Right hindlimb (tissue), 1 donor: ENCODE measurements at regions not wholly inside any gene's neighbourhood (a gene's known extent, or its start where the extent isn't known, plus 50 kb on each side); places are given as distances from the start of the nearest gene placed in this dataset.
A peak's percentile ranks its signal among the peaks of the same experiment; 100 is the strongest.

Source experiments
- DNase-seq: peaks from one replicate; pipeline ENCODE4 v3.0.0-alpha.2; 2018

- DNase-seq = peak; percentile 72
These were observed 83.2 kb upstream of the EYA2 start for GRCh38 chr20:46811224-46812084.

GRCh38 chr20:46814366-46815232, 80.0 kb upstream of the EYA2 start:
- DNase-seq = no peak

- DNase-seq = no peak
These were observed 78.5 kb upstream of the EYA2 start for GRCh38 chr20:46816097-46816496.

GRCh38 chr20:46816886-46817638, 77.6 kb upstream of the EYA2 start:
- DNase-seq = peak; percentile 39

GRCh38 chr20:46820682-46821081, 74.0 kb upstream of the EYA2 start:
- DNase-seq = no peak

- DNase-seq = peak; percentile 65
These were observed 71.3 kb upstream of the EYA2 start for GRCh38 chr20:46823271-46823751.

GRCh38 chr20:46823753-46824152, 70.9 kb upstream of the EYA2 start:
- no peak for DNase-seq

GRCh38 chr20:46826343-46826984, 68.2 kb upstream of the EYA2 start:
- no peak for DNase-seq

GRCh38 chr20:46827718-46828458, 66.8 kb upstream of the EYA2 start:
- DNase-seq = no peak

GRCh38 chr20:46828471-46828870, 66.2 kb upstream of the EYA2 start:
- no peak for DNase-seq

- no peak for DNase-seq
These were observed 63.6 kb upstream of the EYA2 start for GRCh38 chr20:46830886-46831632.

- DNase-seq = no peak
These were observed 63.0 kb upstream of the EYA2 start for GRCh38 chr20:46831633-46832011.

GRCh38 chr20:46832555-46832954, 62.1 kb upstream of the EYA2 start:
- no peak for DNase-seq

- no peak for DNase-seq
These were observed 61.3 kb upstream of the EYA2 start for GRCh38 chr20:46833360-46833759.

- no peak for DNase-seq
These were observed 59.2 kb upstream of the EYA2 start for GRCh38 chr20:46835418-46835817.

GRCh38 chr20:46837083-46837482, 57.6 kb upstream of the EYA2 start:
- DNase-seq = no peak

- DNase-seq = no peak
These were observed 56.6 kb upstream of the EYA2 start for GRCh38 chr20:46838011-46838410.

- DNase-seq = no peak
These were observed 54.5 kb upstream of the EYA2 start for GRCh38 chr20:46840054-46840729.
